Ureter (tissue), 1 donor: ENCODE measurements at regions not wholly inside any gene's neighbourhood (a gene's known extent, or its start where the extent isn't known, plus 50 kb on each side); places are given as distances from the start of the nearest gene placed in this dataset.
"Not testable (repeated sequence)": the region's sequence is repeated elsewhere in the genome, so short reads cannot be mapped to it uniquely, and the experiment has no call there.

Source experiments
- DNase-seq: peaks from one replicate; pipeline ENCODE4 v3.0.0-alpha.2; 2020; ENCODE audit warnings: low spot score
- donor health status: DM: yes; HTN: yes; CAD: no.

GRCh38 chr9:87041553-87042235 lies 94.4 kb upstream of the GAS1 start:
- not testable (repeated sequence) for DNase-seq

GRCh38 chr9:87049929-87050608 lies 102.8 kb upstream of the GAS1 start:
- DNase-seq = not testable (repeated sequence)

GRCh38 chr9:87054999-87055686 lies 107.8 kb upstream of the GAS1 start:
- DNase-seq = no peak

GRCh38 chr9:87059772-87060171 lies 112.5 kb upstream of the GAS1 start:
- no peak for DNase-seq

GRCh38 chr9:87062746-87063145 lies 115.4 kb upstream of the GAS1 start:
- DNase-seq = no peak

GRCh38 chr9:87063246-87063645 lies 115.9 kb upstream of the GAS1 start:
- no peak for DNase-seq

GRCh38 chr9:87063871-87064270 lies 116.6 kb upstream of the GAS1 start:
- DNase-seq = no peak

- no peak for DNase-seq
These were observed 117.0 kb upstream of the GAS1 start for GRCh38 chr9:87064311-87064710.

- DNase-seq = no peak
These were observed 118.7 kb upstream of the GAS1 start for GRCh38 chr9:87065981-87066380.

- DNase-seq = no peak
These were observed 120.1 kb upstream of the GAS1 start for GRCh38 chr9:87067426-87067825.

GRCh38 chr9:87068177-87068840 lies 121.0 kb upstream of the GAS1 start:
- no peak for DNase-seq

- DNase-seq = no peak
These were observed 122.4 kb upstream of the GAS1 start for GRCh38 chr9:87069690-87070089.

- no peak for DNase-seq
These were observed 123.0 kb upstream of the GAS1 start for GRCh38 chr9:87070336-87070735.

- no peak for DNase-seq
These were observed 124.2 kb upstream of the GAS1 start for GRCh38 chr9:87071473-87071872.

- DNase-seq = no peak
These were observed 126.4 kb upstream of the GAS1 start for GRCh38 chr9:87073692-87074091.

GRCh38 chr9:87075537-87075936 lies 128.2 kb upstream of the GAS1 start:
- DNase-seq = no peak

GRCh38 chr9:87076825-87077224 lies 129.5 kb upstream of the GAS1 start:
- no peak for DNase-seq

GRCh38 chr9:87077986-87078385 lies 130.7 kb upstream of the GAS1 start:
- DNase-seq = no peak

- DNase-seq = no peak
These were observed 133.4 kb upstream of the GAS1 start for GRCh38 chr9:87080512-87081264.

- DNase-seq = no peak
These were observed 134.2 kb upstream of the GAS1 start for GRCh38 chr9:87081503-87081902.

- no peak for DNase-seq
These were observed 136.7 kb upstream of the GAS1 start for GRCh38 chr9:87083986-87084385.

GRCh38 chr9:87084407-87084806 lies 137.1 kb upstream of the GAS1 start:
- DNase-seq = no peak
